Keratinocyte (primary cell): ENCODE measurements at regions not wholly inside any gene's neighbourhood (a gene's known extent, or its start where the extent isn't known, plus 50 kb on each side); places are given as distances from the start of the nearest gene placed in this dataset.

Experiments used
- EZH2 ChIP-seq: IDR thresholded peaks from one replicate; pipeline ENCODE4 v1.6.1; 2012; ENCODE audit warnings: inconsistent platforms, mild to moderate bottlenecking, low read length, moderate library complexity
- TF ChIP-seq, protein P1 (sequence below), 3 experiments: IDR thresholded peaks in 1 of 3; conservative IDR thresholded peaks in 1 of 3; optimal IDR thresholded peaks in 1 of 3; 2 replicates in 2 of 3; 3 replicates in 1 of 3; pipeline versions ENCODE3 to v1.5.1; 2011; ENCODE audit warnings: low read length in 3 of 3, mild to moderate bottlenecking in 3 of 3, moderate library complexity in 2 of 3, control low read depth in 1 of 3, inconsistent platforms in 1 of 3; ENCODE audit not compliant: insufficient read depth in 2 of 3; ENCODE audit errors: extremely low read depth in 1 of 3

DNA sequence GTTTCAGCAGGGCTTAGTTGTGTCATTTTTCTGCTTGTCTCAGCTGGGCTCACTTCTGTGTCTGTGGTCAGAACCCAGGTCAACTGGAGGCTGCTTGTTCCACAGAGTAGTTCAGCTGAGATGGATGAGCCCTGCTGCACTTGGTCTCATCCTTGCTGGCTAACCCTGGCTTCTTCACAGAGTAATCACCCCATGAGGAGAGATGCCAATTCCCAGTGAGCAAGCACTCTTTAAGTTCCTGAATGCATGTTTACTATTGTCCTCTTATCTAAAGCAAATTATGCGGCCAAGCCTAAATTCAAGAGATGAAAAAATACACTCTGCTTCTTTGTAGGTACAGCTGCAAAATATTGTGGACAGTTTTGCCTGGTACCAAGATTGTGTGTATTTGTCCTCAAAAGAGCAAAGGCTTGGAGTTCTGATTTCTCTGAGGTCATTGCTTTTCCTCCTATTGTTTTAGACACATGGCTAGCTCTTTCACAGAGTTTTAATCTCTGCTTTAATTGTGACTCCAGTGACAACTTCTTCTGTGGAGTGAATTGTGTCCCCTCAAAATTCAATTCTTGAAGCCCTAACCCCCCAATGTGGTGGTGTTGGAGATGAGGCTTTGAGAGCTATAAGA is 236.6 kb upstream of the ANKRD50 start:
- TF ChIP-seq, protein P1, sequence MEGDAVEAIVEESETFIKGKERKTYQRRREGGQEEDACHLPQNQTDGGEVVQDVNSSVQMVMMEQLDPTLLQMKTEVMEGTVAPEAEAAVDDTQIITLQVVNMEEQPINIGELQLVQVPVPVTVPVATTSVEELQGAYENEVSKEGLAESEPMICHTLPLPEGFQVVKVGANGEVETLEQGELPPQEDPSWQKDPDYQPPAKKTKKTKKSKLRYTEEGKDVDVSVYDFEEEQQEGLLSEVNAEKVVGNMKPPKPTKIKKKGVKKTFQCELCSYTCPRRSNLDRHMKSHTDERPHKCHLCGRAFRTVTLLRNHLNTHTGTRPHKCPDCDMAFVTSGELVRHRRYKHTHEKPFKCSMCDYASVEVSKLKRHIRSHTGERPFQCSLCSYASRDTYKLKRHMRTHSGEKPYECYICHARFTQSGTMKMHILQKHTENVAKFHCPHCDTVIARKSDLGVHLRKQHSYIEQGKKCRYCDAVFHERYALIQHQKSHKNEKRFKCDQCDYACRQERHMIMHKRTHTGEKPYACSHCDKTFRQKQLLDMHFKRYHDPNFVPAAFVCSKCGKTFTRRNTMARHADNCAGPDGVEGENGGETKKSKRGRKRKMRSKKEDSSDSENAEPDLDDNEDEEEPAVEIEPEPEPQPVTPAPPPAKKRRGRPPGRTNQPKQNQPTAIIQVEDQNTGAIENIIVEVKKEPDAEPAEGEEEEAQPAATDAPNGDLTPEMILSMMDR (optimal IDR thresholded peaks at IDR 0.05 in 1 of 3, IDR thresholded peaks at IDR 0.05 in 1 of 3, conservative IDR thresholded peaks at IDR 0.05 in 1 of 3; ENCODE audit: extremely low read depth in 1 of 3, insufficient read depth in 2 of 3, low read length in 3 of 3): no peak
- TF ChIP-seq EZH2: no peak
